Adrenal gland (tissue), 9 donors: ENCODE measurements at regions not wholly inside any gene's neighbourhood (a gene's known extent, or its start where the extent isn't known, plus 50 kb on each side); places are given as distances from the start of the nearest gene placed in this dataset.

Experiments
- DNase-seq, 7 donors: peaks; one replicate each; pipeline ENCODE4 v3.0.0-alpha.2; 2019 to 2020
- H3K27ac ChIP-seq, 5 donors: fragments of 200-600 bp; sonication (generic) in 4 of 5; 1 replicate in 3 of 5; 2 replicates in 2 of 5; pipeline versions ENCODE4 v1.5.1 to v1.8.0; 2016 to 2020; ENCODE audit warnings: mild to moderate bottlenecking in 1 of 5
- H3K27me3 ChIP-seq: fragments of 200-600 bp; 2 replicates; pipeline ENCODE4 v1.8.0; 2021
- H3K36me3 ChIP-seq, 2 donors: fragments of 200-600 bp; replicated peaks in 1 of 2; 1 replicate in 1 of 2; 2 replicates in 1 of 2; pipeline versions ENCODE4 v1.5.1 to v1.8.0; 2018 to 2022
- H3K4me1 ChIP-seq, 2 donors: fragments of 200-600 bp; replicated peaks in 1 of 2; 1 replicate in 1 of 2; 2 replicates in 1 of 2; pipeline versions ENCODE4 v1.5.1 to v1.8.0; 2018 to 2021
- H3K4me3 ChIP-seq, 4 donors: fragments of 200-600 bp; sonication (generic) in 3 of 4; one replicate each; pipeline ENCODE4 v1.5.1; 2016 to 2018
- H3K9me3 ChIP-seq, 3 donors: fragments of 200-600 bp; sonication (generic) in 1 of 3; replicated peaks in 1 of 3; 1 replicate in 2 of 3; 2 replicates in 1 of 3; pipeline versions ENCODE4 v1.5.1 to v1.8.0; 2016 to 2021
- CTCF ChIP-seq, 6 experiments: fragments of 450-650 bp in 4 of 6; fragments of 200-600 bp in 2 of 6; sonication (generic) in 1 of 6; IDR thresholded peaks; 1 replicate in 5 of 6; 2 replicates in 1 of 6; pipeline versions ENCODE4 v1.5.1 to v1.8.0; 2016 to 2021; ENCODE audit warnings: antibody characterized with exemption in 6 of 6, mild to moderate bottlenecking in 2 of 6, moderate library complexity in 1 of 6
- POLR2A ChIP-seq, 2 donors: fragments of 450-650 bp; IDR thresholded peaks; one replicate each; pipeline ENCODE4 v1.6.1; 2017; ENCODE audit warnings: antibody characterized with exemption in 2 of 2, mild to moderate bottlenecking in 2 of 2, moderate library complexity in 1 of 2
- WGBS, 4 donors: extraction: QIAGEN DNeasy Blood & Tissue Kit in 2 of 4; methylation state at CpG; one replicate each; pipeline versions ENCODE4 v1.1.5 to v1.1.7; 2013 to 2017; 5-methylcytosine and 5-hydroxymethylcytosine counted together
- intact Hi-C, 2 donors: fragments of 100-400 bp; cut with DNase I; formaldehyde crosslinking; loops; one replicate each; pipeline versions ENCODE4 v1.14.1 to v1.15.0; 2022 to 2023
- donor health status: healthy with polysubstance abuse.
- donor health status: Bipolar disorder and iron deficiency.
- donor health status: DM: yes; HTN: yes; CAD: no.
- donor health status: DM: no; HTN: no; CAD: no.
- donor health status: DM: no; HTN: no; CAD: no.

- Histone ChIP-seq H3K27ac (no peak overlapping the region), H3K36me3 (no peaks in the 10 kb centered on the region), H3K9me3 (no peaks in the 10 kb centered on the region), H3K27me3 (peaks cover 93% of the 10 kb centered on the region), H3K4me1 (no peaks in the 10 kb centered on the region), H3K4me3 (no peak overlapping the region)
- no peak for DNase-seq
- 2 to 26% (median 9%) methylated on average over 21 to 37 of the region's 37 CpGs for whole genome bisulfite sequencing, 4 donors
- intact Hi-C loops = no loop called here
- no peak for TF ChIP-seq POLR2A (IDR thresholded peaks at IDR 0.05)
Observed at GRCh38 chr1:147077936-147078605, 94.2 kb downstream of the PRKAB2 start.

- no peak for DNase-seq
- no peak for TF ChIP-seq CTCF (IDR thresholded peaks at IDR 0.05)
- no peak for TF ChIP-seq POLR2A (IDR thresholded peaks at IDR 0.05)
- Histone ChIP-seq H3K9me3 (no peaks in the 10 kb centered on the region), H3K27ac (no peak overlapping the region), H3K4me3 (no peak overlapping the region), H3K36me3 (no peaks in the 10 kb centered on the region), H3K4me1 (no peaks in the 10 kb centered on the region), H3K27me3 (peaks cover 89% of the 10 kb centered on the region)
- WGBS, 4 donors = 6 to 30% (median 13%) methylated on average over 17 to 20 of the region's 20 CpGs
- intact Hi-C loops = no loop called here
Observed at GRCh38 chr1:147077523-147077922, 94.7 kb downstream of the PRKAB2 start.

GRCh38 chr1:147077081-147077480, 95.2 kb downstream of the PRKAB2 start:
- WGBS, 4 donors = 20 to 37% (median 29%) methylated on average over 14 to 28 of the region's 28 CpGs
- intact Hi-C loops = no loop called here
- TF ChIP-seq CTCF (IDR thresholded peaks at IDR 0.05) = no peak
- no peak for TF ChIP-seq POLR2A (IDR thresholded peaks at IDR 0.05)
- no peaks in the 10 kb centered on the region for H3K4me1 ChIP-seq
- no peaks in the 10 kb centered on the region for H3K9me3 ChIP-seq
- H3K36me3 ChIP-seq = no peaks in the 10 kb centered on the region
- peaks cover 86% of the 10 kb centered on the region for H3K27me3 ChIP-seq
- DNase-seq = no peak
- no peak overlapping the region for H3K27ac ChIP-seq
- H3K4me3 ChIP-seq = no peak overlapping the region

- TF ChIP-seq CTCF (IDR thresholded peaks at IDR 0.05) (no peak), POLR2A (IDR thresholded peaks at IDR 0.05) (no peak)
- no peaks in the 10 kb centered on the region for H3K4me1 ChIP-seq
- peaks cover 86% of the 10 kb centered on the region for H3K27me3 ChIP-seq
- 67 to 77% (median 72%) methylated on average over 7 of the region's 7 CpGs for WGBS, 4 donors
- intact Hi-C loops = no loop called here
- H3K4me3 ChIP-seq = no peak overlapping the region
- no peaks in the 10 kb centered on the region for H3K36me3 ChIP-seq
- H3K9me3 ChIP-seq = no peaks in the 10 kb centered on the region
- no peak for DNase-seq
- H3K27ac ChIP-seq = no peak overlapping the region
Observed at GRCh38 chr1:147076442-147076841, 95.8 kb downstream of the PRKAB2 start.
